GM12878 (cell line): ENCODE measurements at regions not wholly inside any gene's neighbourhood (a gene's known extent, or its start where the extent isn't known, plus 50 kb on each side); places are given as distances from the start of the nearest gene placed in this dataset.

ENCODE experiments used
- ATAC-seq: fragments of 200-7000 bp; cut with Tn5 transposase; 3 replicates; pipeline ENCODE4 v1.9.1; 2020; ENCODE audit warnings: mild to moderate bottlenecking, moderate library complexity
- BruUV-seq: library from RNA; stranded (reverse); fragments of 400-500 nt; replicated peaks from 2 replicates; lab custom pipeline; 2021; lab: Mats Ljungman, UMichigan
- CTCF ChIA-PET: fragments of 300-600 bp; sonication (Branson Sonifier 250); formaldehyde crosslinking; extraction: SDS; loops from one replicate; lab custom pipeline; 2021; ENCODE audit warnings: inconsistent platforms; lab: Yijun Ruan, JAX
- POLR2A ChIA-PET: fragments of 350-600 bp; formaldehyde crosslinking; extraction: SDS; loops from one replicate; lab custom pipeline; 2021; ENCODE audit warnings: inconsistent platforms; lab: Charles Lee
- RAD21 ChIA-PET: fragments of 300-600 bp; sonication (Branson Sonifier 250); formaldehyde crosslinking; loops from one replicate; lab custom pipeline; 2023; ENCODE audit warnings: antibody characterized with exemption; ENCODE audit not compliant: unreplicated experiment; lab: Charles Lee
- SMC1A ChIA-PET: fragments of 300-600 bp; sonication (Branson Sonifier 250); formaldehyde crosslinking; loops from one replicate; lab custom pipeline; 2023; ENCODE audit not compliant: unreplicated experiment, uncharacterized antibody; lab: Charles Lee
- DNase-seq: peaks from one replicate; pipeline ENCODE4 v3.0.0-alpha.2; 2011; ENCODE audit warnings: low read depth, low spot score
- FAIRE-seq: peaks from 3 replicates; lab custom pipeline; 2011; peaks lifted over from hg19 to GRCh38; lab: Jason Lieb, UNC
- H2AFZ ChIP-seq: 2 replicates; pipeline ENCODE4 v1.6.0; 2011; ENCODE audit warnings: low read depth, low read length, control low read depth; ENCODE audit not compliant: control insufficient read depth
- H3K27ac ChIP-seq: 2 replicates; pipeline ENCODE4 v1.5.1; 2011; ENCODE audit warnings: control low read depth; ENCODE audit not compliant: control insufficient read depth, insufficient read depth
- H3K27me3 ChIP-seq, 2 experiments: replicated peaks in 1 of 2; 2 replicates each; pipeline versions ENCODE4 v1.6.0 to v1.6.1; 2011; ENCODE audit warnings: low read length in 1 of 2; ENCODE audit not compliant: control insufficient read depth in 2 of 2, insufficient read depth in 2 of 2
- H3K36me3 ChIP-seq, 2 experiments: 2 replicates each; pipeline ENCODE4 v1.5.1; 2011; ENCODE audit warnings: low read length in 1 of 2; ENCODE audit not compliant: control insufficient read depth in 2 of 2, insufficient read depth in 2 of 2
- H3K4me1 ChIP-seq: 2 replicates; pipeline ENCODE4 v1.6.1; 2011; ENCODE audit warnings: mild to moderate bottlenecking, low read length, moderate library complexity, mixed read lengths; ENCODE audit not compliant: control insufficient read depth, insufficient read depth
- H3K4me2 ChIP-seq: 2 replicates; pipeline ENCODE4 v1.6.0; 2011; ENCODE audit warnings: control low read depth; ENCODE audit not compliant: control insufficient read depth, insufficient read depth
- H3K4me3 ChIP-seq: fragments of 200-600 bp; sonication (generic); 2 replicates; pipeline ENCODE4 v1.5.1; 2016
- H3K79me2 ChIP-seq: 2 replicates; pipeline ENCODE4 v1.6.0; 2011; ENCODE audit warnings: low read length; ENCODE audit not compliant: control insufficient read depth, insufficient read depth
- H3K9ac ChIP-seq: 2 replicates; pipeline ENCODE4 v1.8.0; 2011; ENCODE audit warnings: low read length, control low read depth, mixed read lengths; ENCODE audit not compliant: control insufficient read depth, insufficient read depth
- H3K9me3 ChIP-seq: replicated peaks from 3 replicates; pipeline ENCODE4 v1.5.1; 2011; ENCODE audit warnings: mild to moderate bottlenecking, low read length; ENCODE audit not compliant: control insufficient read depth, insufficient read depth
- H4K20me1 ChIP-seq: 2 replicates; pipeline ENCODE4 v1.6.0; 2011; ENCODE audit not compliant: control insufficient read depth, insufficient read depth
- CUX1 ChIP-seq: IDR thresholded peaks from 2 replicates; pipeline ENCODE4 v1.6.1; 2012; ENCODE audit warnings: improper control_type of control experiment, low read depth, low read length; ENCODE audit not compliant: insufficient replicate concordance
- KDM1A ChIP-seq: fragments of 200-600 bp; sonication (generic); IDR thresholded peaks from 2 replicates; pipeline ENCODE4 v1.6.1; 2016; ENCODE audit warnings: borderline replicate concordance
- POLR2AphosphoS5 ChIP-seq: IDR thresholded peaks from 2 replicates; pipeline ENCODE4 v1.6.1; 2011; ENCODE audit warnings: mild to moderate bottlenecking, low read length, inconsistent platforms
- WGBS: methylation state at CpG from one replicate; pipeline ENCODE4 v1.1.6; 2016; ENCODE audit warnings: low lambda C conversion rate; ENCODE audit not compliant: insufficient replicate concordance, insufficient coverage; ENCODE audit errors: missing lambda C conversion rate; 5-methylcytosine and 5-hydroxymethylcytosine counted together
- in situ Hi-C: fragments of 300-500 bp; cut with MboI; formaldehyde crosslinking; loops from 9 replicates; pipeline ENCODE4 v1.14.3; 2018; ENCODE audit warnings: mixed read lengths
- intact Hi-C: fragments of 100-400 bp; cut with micrococcal nuclease; formaldehyde crosslinking; loops from one replicate; pipeline ENCODE4 v1.14.2; 2022; ENCODE audit not compliant: unreplicated experiment
- TF ChIP-seq, protein P1 (sequence below), 3 experiments: IDR thresholded peaks in 2 of 3; conservative IDR thresholded peaks in 1 of 3; 2 replicates each; pipeline ENCODE4 v1.5.1; 2011; ENCODE audit warnings: low read depth in 3 of 3, low read length in 3 of 3, mild to moderate bottlenecking in 3 of 3, control low read depth in 2 of 3, moderate library complexity in 2 of 3, inconsistent platforms in 1 of 3, mixed read lengths in 1 of 3; ENCODE audit not compliant: control insufficient read depth in 2 of 3, insufficient read depth in 1 of 3; ENCODE audit errors: extremely low read depth in 1 of 3
- TF ChIP-seq, protein P2 (sequence below): fragments of 150-350 bp; IDR thresholded peaks from 2 replicates; pipeline ENCODE4 v1.6.1; 2014; ENCODE audit warnings: mild to moderate bottlenecking, low read depth, low read length

GRCh38 chr2:153138651-153139375 lies 339.7 kb downstream of the RPRM start:
- Histone ChIP-seq H3K27ac (no peak overlapping the region), H3K9ac (no peak overlapping the region), H4K20me1 (no peaks in the 10 kb centered on the region), H3K27me3 (no peaks in the 10 kb centered on the region), H3K4me1 (no peaks in the 10 kb centered on the region), H3K4me2 (no peak overlapping the region), H3K36me3 (no peaks in the 10 kb centered on the region), H2AFZ (no peak overlapping the region), H3K9me3 (no peaks in the 10 kb centered on the region), H3K4me3 (no peak overlapping the region), H3K79me2 (no peaks in the 10 kb centered on the region)
- 14% methylated on average over 2 of the region's 2 CpGs for WGBS
- BruUV-seq = no TSS peak
- intact Hi-C loops (no loop called here), in situ Hi-C loops (no loop called here)
- DNase-seq (no peak), FAIRE-seq (no peak), ATAC-seq (no peak)
- ChIA-PET SMC1A (no interaction called here), RAD21 (no interaction called here), CTCF (no interaction called here), POLR2A (no interaction called here)
- no peak for TF ChIP-seq CUX1
- no peak for TF ChIP-seq POLR2AphosphoS5
- TF ChIP-seq, protein P1, sequence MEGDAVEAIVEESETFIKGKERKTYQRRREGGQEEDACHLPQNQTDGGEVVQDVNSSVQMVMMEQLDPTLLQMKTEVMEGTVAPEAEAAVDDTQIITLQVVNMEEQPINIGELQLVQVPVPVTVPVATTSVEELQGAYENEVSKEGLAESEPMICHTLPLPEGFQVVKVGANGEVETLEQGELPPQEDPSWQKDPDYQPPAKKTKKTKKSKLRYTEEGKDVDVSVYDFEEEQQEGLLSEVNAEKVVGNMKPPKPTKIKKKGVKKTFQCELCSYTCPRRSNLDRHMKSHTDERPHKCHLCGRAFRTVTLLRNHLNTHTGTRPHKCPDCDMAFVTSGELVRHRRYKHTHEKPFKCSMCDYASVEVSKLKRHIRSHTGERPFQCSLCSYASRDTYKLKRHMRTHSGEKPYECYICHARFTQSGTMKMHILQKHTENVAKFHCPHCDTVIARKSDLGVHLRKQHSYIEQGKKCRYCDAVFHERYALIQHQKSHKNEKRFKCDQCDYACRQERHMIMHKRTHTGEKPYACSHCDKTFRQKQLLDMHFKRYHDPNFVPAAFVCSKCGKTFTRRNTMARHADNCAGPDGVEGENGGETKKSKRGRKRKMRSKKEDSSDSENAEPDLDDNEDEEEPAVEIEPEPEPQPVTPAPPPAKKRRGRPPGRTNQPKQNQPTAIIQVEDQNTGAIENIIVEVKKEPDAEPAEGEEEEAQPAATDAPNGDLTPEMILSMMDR (IDR thresholded peaks at IDR 0.05 in 2 of 3, conservative IDR thresholded peaks at IDR 0.05 in 1 of 3; ENCODE audit: control insufficient read depth in 2 of 3, extremely low read depth in 1 of 3, insufficient read depth in 1 of 3, low read depth in 3 of 3, low read length in 3 of 3) = no peak
- TF ChIP-seq, protein P2, sequence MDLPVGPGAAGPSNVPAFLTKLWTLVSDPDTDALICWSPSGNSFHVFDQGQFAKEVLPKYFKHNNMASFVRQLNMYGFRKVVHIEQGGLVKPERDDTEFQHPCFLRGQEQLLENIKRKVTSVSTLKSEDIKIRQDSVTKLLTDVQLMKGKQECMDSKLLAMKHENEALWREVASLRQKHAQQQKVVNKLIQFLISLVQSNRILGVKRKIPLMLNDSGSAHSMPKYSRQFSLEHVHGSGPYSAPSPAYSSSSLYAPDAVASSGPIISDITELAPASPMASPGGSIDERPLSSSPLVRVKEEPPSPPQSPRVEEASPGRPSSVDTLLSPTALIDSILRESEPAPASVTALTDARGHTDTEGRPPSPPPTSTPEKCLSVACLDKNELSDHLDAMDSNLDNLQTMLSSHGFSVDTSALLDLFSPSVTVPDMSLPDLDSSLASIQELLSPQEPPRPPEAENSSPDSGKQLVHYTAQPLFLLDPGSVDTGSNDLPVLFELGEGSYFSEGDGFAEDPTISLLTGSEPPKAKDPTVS = no peak
- TF ChIP-seq KDM1A = no peak
